Mucosa of rectum (tissue), 2 donors: ENCODE measurements at regions not wholly inside any gene's neighbourhood (a gene's known extent, or its start where the extent isn't known, plus 50 kb on each side); places are given as distances from the start of the nearest gene placed in this dataset.

Experiments
- H3K27ac ChIP-seq, 2 donors: one replicate each; pipeline ENCODE4 v1.7.0; 2013; ENCODE audit warnings: inconsistent platforms in 2 of 2, low read depth in 2 of 2, low read length in 2 of 2
- H3K27me3 ChIP-seq, 2 donors: one replicate each; pipeline ENCODE4 v1.7.0; 2013; ENCODE audit warnings: low read length in 2 of 2; ENCODE audit not compliant: control insufficient read depth in 2 of 2, insufficient read depth in 2 of 2
- H3K36me3 ChIP-seq, 2 donors: one replicate each; pipeline ENCODE4 v1.7.0; 2013; ENCODE audit warnings: low read length in 2 of 2; ENCODE audit not compliant: control insufficient read depth in 2 of 2, insufficient read depth in 2 of 2
- H3K4me1 ChIP-seq, 2 donors: one replicate each; pipeline ENCODE4 v1.7.0; 2013; ENCODE audit warnings: low read length in 2 of 2, mild to moderate bottlenecking in 1 of 2; ENCODE audit not compliant: control insufficient read depth in 2 of 2, insufficient read depth in 2 of 2
- H3K4me3 ChIP-seq, 2 donors: one replicate each; pipeline ENCODE4 v1.7.0; 2013; ENCODE audit warnings: low read length in 2 of 2
- H3K9ac ChIP-seq, 2 donors: one replicate each; pipeline ENCODE4 v1.7.0; 2013; ENCODE audit warnings: low read length in 2 of 2, low read depth in 1 of 2, mild to moderate bottlenecking in 1 of 2
- H3K9me3 ChIP-seq, 2 donors: one replicate each; pipeline ENCODE4 v1.7.0; 2013; ENCODE audit warnings: low read length in 2 of 2; ENCODE audit not compliant: control insufficient read depth in 2 of 2
- donor health status: healthy.
- donor health status: Normal muscosa, but diverticular disease.

DNA sequence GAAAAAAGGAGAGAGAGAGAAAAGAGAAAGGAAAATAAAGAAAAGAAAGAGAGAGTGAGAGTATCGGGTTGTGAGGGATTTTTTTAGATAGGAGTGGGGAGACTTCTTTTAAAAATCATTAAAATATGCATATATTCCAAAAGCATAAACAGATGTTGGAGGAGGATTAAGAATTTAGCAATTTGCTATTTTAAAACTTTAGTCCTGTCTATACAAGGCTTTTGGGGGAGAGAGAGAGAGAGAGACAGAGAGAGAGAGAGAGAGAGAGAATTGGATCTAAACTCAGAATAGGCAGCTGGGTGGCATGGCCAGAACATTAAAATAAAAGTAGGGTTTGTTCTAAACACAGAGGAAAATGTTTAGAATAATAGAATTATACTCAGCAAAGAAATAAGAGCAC lies 72.1 kb downstream of the SOD2 start:
- no peaks in the 10 kb centered on the region for H3K27me3 ChIP-seq
- no peak overlapping the region for H3K4me3 ChIP-seq
- H3K9ac ChIP-seq = no peak overlapping the region
- H3K4me1 ChIP-seq = no peaks in the 10 kb centered on the region
- H3K36me3 ChIP-seq = no peaks in the 10 kb centered on the region
- peaks cover 0 to 8% of the 10 kb centered on the region in 2 donors for H3K9me3 ChIP-seq
- H3K27ac ChIP-seq = no peak overlapping the region

DNA sequence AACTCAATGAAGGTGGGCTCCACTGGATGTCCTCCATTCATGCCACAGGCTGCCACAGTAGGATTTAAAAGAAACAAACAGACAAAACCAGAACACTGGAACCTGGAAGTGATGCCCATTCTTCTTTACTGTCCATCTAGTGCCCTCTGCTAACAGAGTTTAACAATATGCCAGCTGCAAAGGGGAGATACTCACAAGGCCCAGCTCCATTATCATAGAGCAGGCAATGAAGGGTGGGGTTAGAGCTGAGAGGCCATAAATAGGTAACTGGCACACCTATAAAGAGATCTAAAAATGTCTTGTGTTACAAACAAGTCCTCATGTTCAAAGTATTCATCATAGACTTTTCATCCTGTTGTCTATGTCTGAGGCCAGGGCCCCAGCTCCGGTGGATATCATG lies 75.6 kb downstream of the SOD2 start:
- Histone ChIP-seq H3K4me3 (no peak overlapping the region), H3K9me3 (peaks cover 4 to 8% of the 10 kb centered on the region in 2 donors), H3K4me1 (no peaks in the 10 kb centered on the region), H3K36me3 (no peaks in the 10 kb centered on the region), H3K27me3 (no peaks in the 10 kb centered on the region), H3K9ac (no peak overlapping the region), H3K27ac (no peak overlapping the region)

DNA sequence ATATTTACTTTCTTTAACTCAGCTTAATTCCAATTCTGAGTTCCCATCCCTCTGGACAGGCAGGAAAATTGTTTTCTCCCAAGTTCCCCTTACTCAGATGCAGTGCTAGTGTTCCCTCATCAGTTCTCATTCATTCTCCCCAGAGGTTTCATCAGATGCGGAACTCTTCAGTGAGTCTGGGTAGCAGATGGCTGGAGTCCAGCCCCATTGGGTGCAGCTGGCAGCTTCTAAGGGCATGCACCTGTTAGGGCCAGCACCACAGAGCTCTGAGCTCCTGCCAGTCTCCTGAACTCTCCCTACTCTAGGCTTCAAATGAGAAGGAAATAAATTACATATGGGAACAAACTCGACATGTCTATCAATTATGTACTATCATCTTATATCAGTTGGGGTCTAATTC lies 76.6 kb downstream of the SOD2 start:
- no peak overlapping the region for H3K4me3 ChIP-seq
- no peak overlapping the region for H3K27ac ChIP-seq
- no peaks in the 10 kb centered on the region for H3K4me1 ChIP-seq
- no peak overlapping the region for H3K9ac ChIP-seq
- no peaks in the 10 kb centered on the region for H3K27me3 ChIP-seq
- H3K9me3 ChIP-seq = peaks cover 4 to 8% of the 10 kb centered on the region in 2 donors
- no peaks in the 10 kb centered on the region for H3K36me3 ChIP-seq

- H3K36me3 ChIP-seq = no peaks in the 10 kb centered on the region
- H3K4me3 ChIP-seq = no peak overlapping the region
- no peak overlapping the region for H3K27ac ChIP-seq
- H3K27me3 ChIP-seq = no peaks in the 10 kb centered on the region
- no peaks in the 10 kb centered on the region for H3K4me1 ChIP-seq
- H3K9me3 ChIP-seq = peaks cover 4 to 8% of the 10 kb centered on the region in 2 donors
- H3K9ac ChIP-seq = no peak overlapping the region
Measured at GRCh38 chr6:159615918-159616317, 77.1 kb downstream of the SOD2 start.

GRCh38 chr6:159610881-159611280 lies 82.2 kb downstream of the SOD2 start:
- no peaks in the 10 kb centered on the region for H3K4me1 ChIP-seq
- H3K36me3 ChIP-seq = no peaks in the 10 kb centered on the region
- H3K27ac ChIP-seq = no peak overlapping the region
- H3K9ac ChIP-seq = no peak overlapping the region
- H3K9me3 ChIP-seq = peaks cover 0 to 4% of the 10 kb centered on the region in 2 donors
- H3K27me3 ChIP-seq = no peaks in the 10 kb centered on the region
- no peak overlapping the region for H3K4me3 ChIP-seq

GRCh38 chr6:159609652-159610178 lies 83.3 kb downstream of the SOD2 start:
- H3K27ac ChIP-seq = no peak overlapping the region

DNA sequence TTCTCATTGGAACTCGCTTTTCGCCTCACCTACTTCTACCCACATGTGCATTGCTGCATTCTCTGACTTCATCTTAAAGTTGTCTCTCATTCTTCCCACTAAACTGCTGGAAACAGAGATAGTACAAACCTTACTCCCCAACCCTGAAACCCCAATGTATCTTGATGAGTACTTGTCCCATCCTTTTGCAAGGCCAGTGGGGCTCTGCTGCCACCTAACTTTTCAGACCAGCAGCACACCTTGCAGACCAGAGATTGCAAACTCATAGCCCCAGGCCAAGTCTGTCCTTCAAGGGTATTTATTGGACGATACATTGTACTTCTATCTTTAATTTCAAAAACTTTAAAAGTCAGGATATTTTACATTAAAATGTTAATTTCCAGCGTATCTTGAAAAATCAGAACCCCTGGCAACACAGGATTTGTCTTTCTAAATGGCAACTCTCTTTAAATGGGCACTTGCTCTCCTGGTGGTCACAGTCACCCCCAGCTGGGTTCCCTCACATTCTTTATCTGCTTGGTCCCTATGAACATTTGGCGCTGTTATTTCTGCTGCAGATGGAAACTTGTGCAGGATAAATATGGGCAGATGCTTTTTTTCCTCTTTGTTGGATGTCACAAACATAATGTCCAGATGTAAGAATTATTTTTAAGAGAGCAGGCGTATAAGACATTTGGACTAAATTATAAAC lies 83.9 kb downstream of the SOD2 start:
- no peak overlapping the region for H3K27ac ChIP-seq
- no peaks in the 10 kb centered on the region for H3K4me1 ChIP-seq
- no peak overlapping the region for H3K9ac ChIP-seq

More at GRCh38 chr6:159609652-159610178, 83.3 kb downstream of the SOD2 start:
- no peaks in the 10 kb centered on the region for H3K36me3 ChIP-seq
- H3K9me3 ChIP-seq = no peaks in the 10 kb centered on the region
- H3K27me3 ChIP-seq = no peaks in the 10 kb centered on the region
- no peak overlapping the region for H3K4me3 ChIP-seq
- no peak overlapping the region for H3K9ac ChIP-seq
- H3K4me1 ChIP-seq = no peaks in the 10 kb centered on the region

DNA sequence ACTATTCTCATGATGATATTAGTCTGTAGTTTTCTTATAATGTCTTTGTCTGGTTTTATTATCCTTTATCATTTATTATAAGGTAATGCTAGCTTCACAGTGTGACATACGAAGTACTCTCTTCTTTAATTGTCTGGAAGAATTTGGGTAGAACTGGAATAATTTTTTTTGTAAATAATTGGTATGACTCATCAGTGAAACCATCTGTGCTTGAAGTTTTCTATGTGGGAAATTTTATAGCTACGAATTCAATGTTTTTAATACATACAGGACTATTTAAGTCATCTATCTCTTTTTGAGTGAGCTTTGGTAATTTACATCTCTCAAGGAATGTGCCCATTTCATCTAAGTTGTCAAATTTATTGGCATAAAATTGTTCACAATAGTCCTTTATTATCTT lies 86.3 kb downstream of the SOD2 start:
- no peak overlapping the region for H3K27ac ChIP-seq
- no peaks in the 10 kb centered on the region for H3K27me3 ChIP-seq
- no peaks in the 10 kb centered on the region for H3K36me3 ChIP-seq
- no peaks in the 10 kb centered on the region for H3K9me3 ChIP-seq
- no peaks in the 10 kb centered on the region for H3K4me1 ChIP-seq
- H3K4me3 ChIP-seq = no peak overlapping the region
- no peak overlapping the region for H3K9ac ChIP-seq

More for the DNA sequence above, 83.9 kb downstream of the SOD2 start:
- Histone ChIP-seq H3K27me3 (no peaks in the 10 kb centered on the region), H3K36me3 (no peaks in the 10 kb centered on the region), H3K9me3 (no peaks in the 10 kb centered on the region), H3K4me3 (no peak overlapping the region)

DNA sequence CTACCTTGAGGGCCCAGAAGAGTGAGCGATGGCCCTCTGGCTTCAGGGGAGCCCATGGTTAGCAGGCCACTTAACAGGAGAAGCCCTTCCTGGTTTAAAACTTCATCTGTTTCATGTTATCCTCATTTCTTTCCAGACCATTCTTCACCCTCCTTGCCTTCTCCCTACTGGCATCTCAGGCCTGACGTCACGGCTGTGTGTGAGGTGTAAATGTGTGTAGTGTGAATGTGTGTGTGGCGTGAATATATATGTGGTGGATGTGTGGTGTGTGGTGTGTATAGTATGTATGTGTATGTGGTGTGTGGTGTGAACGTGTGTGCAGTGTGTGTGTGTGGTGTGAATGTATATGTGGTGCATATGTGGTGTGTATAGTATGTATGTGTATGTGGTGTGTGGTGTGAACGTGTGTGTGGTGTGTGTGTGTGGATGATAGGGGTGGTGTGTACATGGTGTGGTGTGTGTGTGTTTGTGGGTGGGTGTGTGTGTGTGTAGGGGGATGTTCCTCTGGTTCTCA lies 88.5 kb downstream of the SOD2 start:
- no peaks in the 10 kb centered on the region for H3K9me3 ChIP-seq
- no peak overlapping the region for H3K27ac ChIP-seq
- H3K4me3 ChIP-seq = no peak overlapping the region
- no peaks in the 10 kb centered on the region for H3K27me3 ChIP-seq
- no peaks in the 10 kb centered on the region for H3K4me1 ChIP-seq
- no peak overlapping the region for H3K9ac ChIP-seq
- H3K36me3 ChIP-seq = no peaks in the 10 kb centered on the region

GRCh38 chr6:159602431-159603041 lies 90.5 kb downstream of the SOD2 start:
- no peak overlapping the region for H3K9ac ChIP-seq
- no peaks in the 10 kb centered on the region for H3K36me3 ChIP-seq
- no peaks in the 10 kb centered on the region for H3K9me3 ChIP-seq
- no peak overlapping the region for H3K27ac ChIP-seq
- no peaks in the 10 kb centered on the region for H3K4me1 ChIP-seq
- no peak overlapping the region for H3K4me3 ChIP-seq
- H3K27me3 ChIP-seq = no peaks in the 10 kb centered on the region
